HepG2 (cell line): ENCODE measurements at regions not wholly inside any gene's neighbourhood (a gene's known extent, or its start where the extent isn't known, plus 50 kb on each side); places are given as distances from the start of the nearest gene placed in this dataset.

Experiments used
- ATAC-seq: fragments of 200-7000 bp; cut with Tn5 transposase; 3 replicates; pipeline ENCODE4 v1.9.1; 2020; ENCODE audit warnings: mild to moderate bottlenecking, moderate library complexity
- BruUV-seq: library from RNA; stranded (reverse); fragments of 400-500 nt; replicated peaks from 2 replicates; lab custom pipeline; 2021; lab: Mats Ljungman, UMichigan
- CTCF ChIA-PET: fragments of 300-600 bp; formaldehyde crosslinking; extraction: SDS; loops from one replicate; lab custom pipeline; 2021; ENCODE audit warnings: low total read pairs, inconsistent platforms, low intra/inter-chr PET ratio; lab: Yijun Ruan, JAX
- POLR2A ChIA-PET: fragments of 350-600 bp; sonication (Branson Sonifier 250); formaldehyde crosslinking; loops from one replicate; lab custom pipeline; 2020; ENCODE audit warnings: antibody characterized with exemption, inconsistent platforms; lab: Yijun Ruan, JAX
- DNase-seq: peaks from one replicate; pipeline ENCODE4 v3.0.0-alpha.2; 2015; ENCODE audit warnings: low spot score
- FAIRE-seq: peaks from 3 replicates; lab custom pipeline; 2011; peaks lifted over from hg19 to GRCh38; lab: Jason Lieb, UNC
- H2AFZ ChIP-seq: one replicate; pipeline ENCODE4 v1.6.1; 2011; ENCODE audit warnings: low read length, inconsistent platforms
- H3K27ac ChIP-seq: fragments of 300-600 bp; 3 replicates; pipeline ENCODE4 v1.8.0; 2011; ENCODE audit warnings: mixed run types, mild to moderate bottlenecking, mixed read lengths, low read length, inconsistent platforms; ENCODE audit not compliant: insufficient read depth; ENCODE audit errors: extremely low read length
- H3K27me3 ChIP-seq, 2 experiments: fragments of 200-600 bp in 1 of 2; 2 replicates in 1 of 2; 3 replicates in 1 of 2; pipeline versions ENCODE4 v1.6.0 to v1.8.0; 2011; ENCODE audit warnings: low read length in 2 of 2, mild to moderate bottlenecking in 2 of 2, moderate library complexity in 2 of 2, inconsistent platforms in 1 of 2; ENCODE audit not compliant: insufficient read depth in 2 of 2, control insufficient read depth in 1 of 2
- H3K36me3 ChIP-seq, 2 experiments: fragments of 200-600 bp in 1 of 2; replicated peaks in 1 of 2; 2 replicates in 1 of 2; 3 replicates in 1 of 2; pipeline versions ENCODE4 v1.5.1 to v1.8.0; 2011; ENCODE audit warnings: low read length in 2 of 2, inconsistent platforms in 1 of 2; ENCODE audit not compliant: insufficient read depth in 2 of 2, control insufficient read depth in 1 of 2
- H3K4me1 ChIP-seq: 2 replicates; pipeline ENCODE4 v1.5.1; 2012; ENCODE audit warnings: low read length, inconsistent platforms; ENCODE audit not compliant: insufficient read depth
- H3K4me2 ChIP-seq: 2 replicates; pipeline ENCODE4 v1.6.0; 2011; ENCODE audit warnings: low read depth, low read length, inconsistent platforms
- H3K4me3 ChIP-seq, 3 experiments: fragments of 200-600 bp in 1 of 3; sonication (generic), shearing (Covaris generic) in 1 of 3; replicated peaks in 1 of 3; 2 replicates each; pipeline ENCODE4 v1.5.1; 2011 to 2016; ENCODE audit warnings: low read length in 3 of 3, inconsistent platforms in 2 of 3, low read depth in 2 of 3, mild to moderate bottlenecking in 2 of 3, control low read depth in 1 of 3, mixed read lengths in 1 of 3; ENCODE audit not compliant: insufficient read depth in 1 of 3
- H3K79me2 ChIP-seq: one replicate; pipeline ENCODE4 v1.6.1; 2011; ENCODE audit warnings: low read length, inconsistent platforms; ENCODE audit not compliant: insufficient read depth
- H3K9ac ChIP-seq: 2 replicates; pipeline ENCODE4 v1.6.0; 2011; ENCODE audit warnings: mild to moderate bottlenecking, low read depth, low read length, inconsistent platforms; ENCODE audit not compliant: insufficient read depth
- H3K9me3 ChIP-seq: 2 replicates; pipeline ENCODE4 v1.5.1; 2012; ENCODE audit warnings: mild to moderate bottlenecking, low read length
- H4K20me1 ChIP-seq: 2 replicates; pipeline ENCODE4 v1.6.0; 2011; ENCODE audit warnings: inconsistent platforms, mild to moderate bottlenecking, low read length, moderate library complexity; ENCODE audit not compliant: insufficient read depth
- KDM2A ChIP-seq: sonication (generic); formaldehyde crosslinking; IDR thresholded peaks from 2 replicates; pipeline ENCODE4 v1.4.0; 2020; ENCODE audit warnings: low read depth, missing genetic modification reagents, borderline replicate concordance
- NCOA2 ChIP-seq: sonication (generic); formaldehyde crosslinking; IDR thresholded peaks from 2 replicates; pipeline ENCODE4 v1.8.0; 2022; ENCODE audit warnings: inconsistent platforms
- PPARG ChIP-seq: conservative IDR thresholded peaks from 2 replicates; pipeline ENCODE4 v1.6.1; 2016; ENCODE audit warnings: missing biosample characterization, missing genetic modification reagents
- RXRA ChIP-seq: sonication (generic); formaldehyde crosslinking; IDR thresholded peaks from 2 replicates; pipeline ENCODE4 v1.5.1; 2020; ENCODE audit warnings: missing genetic modification reagents
- RXRB ChIP-seq: IDR thresholded peaks from 2 replicates; pipeline ENCODE4 v1.6.1; 2016; ENCODE audit warnings: borderline replicate concordance, missing genetic modification reagents, missing compliant biosample characterization
- ZNF557 ChIP-seq: sonication (generic); formaldehyde crosslinking; IDR thresholded peaks from 2 replicates; pipeline ENCODE4 v1.4.0; 2020; ENCODE audit warnings: missing genetic modification reagents
- ZNF788 ChIP-seq: sonication (generic); formaldehyde crosslinking; IDR thresholded peaks from 2 replicates; pipeline ENCODE4 v1.5.0; 2020; ENCODE audit warnings: mild to moderate bottlenecking, missing genetic modification reagents, borderline replicate concordance
- ZSCAN29 ChIP-seq: sonication (generic); formaldehyde crosslinking; conservative IDR thresholded peaks from 2 replicates; pipeline ENCODE4 v1.4.0; 2020; ENCODE audit warnings: mild to moderate bottlenecking, missing genetic modification reagents
- WGBS: methylation state at CpG from one replicate; pipeline ENCODE4 v1.1.6; 2017; ENCODE audit warnings: low lambda C conversion rate; 5-methylcytosine and 5-hydroxymethylcytosine counted together
- in situ Hi-C: cut with HindIII; loops from 2 replicates; pipeline ENCODE4 v1.10.0; 2017; ENCODE audit warnings: low pct_unique_long_range_greater_than_20kb; ENCODE audit not compliant: extremely low pct_ligation_motif_present
- intact Hi-C: fragments of 100-400 bp; cut with micrococcal nuclease; formaldehyde crosslinking; loops from one replicate; pipeline ENCODE4 v1.10.0; 2022; ENCODE audit not compliant: unreplicated experiment
- TF ChIP-seq, protein P1 (sequence below): IDR thresholded peaks from 2 replicates; pipeline ENCODE4 v1.6.1; 2016; ENCODE audit warnings: missing biosample characterization, missing genetic modification reagents, low read depth

- in situ Hi-C loops (no loop called here), intact Hi-C loops (no loop called here)
- POLR2A ChIA-PET = interaction anchor here (1.1 to 1.9 kb wide), 3 partner anchors 13 to 221 kb away, joined by 3 to 12 read pairs (median 11); partner anchors contain the start of gene CEBPB
- Histone ChIP-seq H3K9me3 (no peaks in the 10 kb centered on the region), H3K79me2 (no peaks in the 10 kb centered on the region), H3K36me3 (no peaks in the 10 kb centered on the region), H3K4me2 (no peak overlapping the region), H3K27me3 (no peaks in the 10 kb centered on the region), H4K20me1 (no peaks in the 10 kb centered on the region), H3K4me3 (no peak overlapping the region), H2AFZ (no peak overlapping the region), H3K4me1 (peaks cover 91% of the 10 kb centered on the region), H3K9ac (no peak overlapping the region), H3K27ac (no peak overlapping the region)
- 29% methylated on average over 6 of the region's 6 CpGs for WGBS
- CTCF ChIA-PET = no interaction called here
- DNase-seq (no peak), FAIRE-seq (no peak), ATAC-seq (no peak)
- no TSS peak for BruUV-seq
- TF ChIP-seq ZNF788 (CRISPR knock-in tag) (no peak), RXRA (CRISPR knock-in tag) (peak; percentile 61; the same call in 1 of the 2 replicates), RXRB (CRISPR knock-in tag) (peak; percentile 78), NCOA2 (CRISPR knock-in tag) (0 out of 2 replicates have a peak, but pooled peaks have one; percentile 14), KDM2A (CRISPR knock-in tag) (0 out of 2 replicates have a peak, but pooled peaks have one; percentile 23), ZNF557 (no peak), ZSCAN29 (CRISPR knock-in tag) (no peak), PPARG (CRISPR knock-in tag) (peak; percentile 80)
- TF ChIP-seq, protein P1, sequence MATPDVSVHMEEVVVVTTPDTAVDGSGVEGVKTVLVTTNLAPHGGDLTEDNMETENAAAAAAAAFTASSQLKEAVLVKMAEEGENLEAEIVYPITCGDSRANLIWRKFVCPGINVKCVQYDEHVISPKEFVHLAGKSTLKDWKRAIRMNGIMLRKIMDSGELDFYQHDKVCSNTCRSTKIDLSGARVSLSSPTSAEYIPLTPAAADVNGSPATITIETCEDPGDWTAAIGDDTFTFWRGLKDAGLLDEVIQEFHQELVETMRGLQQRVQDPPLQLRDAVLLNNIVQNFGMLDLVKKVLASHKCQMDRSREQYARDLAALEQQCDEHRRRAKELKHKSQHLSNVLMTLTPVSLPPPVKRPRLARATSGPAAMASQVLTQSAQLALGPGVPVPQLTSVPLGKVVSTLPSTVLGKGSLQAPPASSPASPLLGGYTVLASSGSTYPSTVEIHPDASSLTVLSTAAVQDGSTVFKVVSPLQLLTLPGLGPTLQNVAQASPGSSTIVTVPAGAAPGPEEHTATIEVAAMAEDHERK (CRISPR knock-in tag) = no peak
Measured at GRCh38 chr20:50412069-50412468, 98.1 kb upstream of the PTPN1 start.
